ENCODE measurements at regions not wholly inside any gene's neighbourhood (a gene's known extent, or its start where the extent isn't known, plus 50 kb on each side); places are given as distances from the start of the nearest gene placed in this dataset.

GRCh38 chr3:160060409-160061027 is 71.9 kb downstream of the IL12A start:
- Histone ChIP-seq H3K4ac (replicated peaks; ENCODE audit: insufficient read length, low read depth, low read length) (no peak overlapping the region), H3K23ac (ENCODE audit: insufficient read length) (no peak overlapping the region), H4K20me1 (replicated peaks in 1 of 2; ENCODE audit: control insufficient read depth in 1 of 2, insufficient read depth in 2 of 2, low read length in 2 of 2) (no peaks in the 10 kb centered on the region), H3K4me2 (ENCODE audit: insufficient read depth in 1 of 2, low read depth in 2 of 2, low read length in 2 of 2) (no peak overlapping the region), H3K27me3 (replicated peaks in 1 of 4; ENCODE audit: control insufficient read depth in 3 of 4, extremely low read depth in 1 of 4, insufficient read depth in 3 of 4, low read length in 3 of 4) (no peaks in the 10 kb centered on the region), H3K18ac (ENCODE audit: extremely low read depth, low read length) (no peak overlapping the region), H2AK5ac (ENCODE audit: low read depth, low read length) (no peak overlapping the region), H2BK20ac (ENCODE audit: low read length) (no peak overlapping the region), H3K79me2 (ENCODE audit: control insufficient read depth in 1 of 2, insufficient read depth in 2 of 2, low read length in 2 of 2) (no peaks in the 10 kb centered on the region), H3K56ac (replicated peaks; ENCODE audit: insufficient read length, low read depth, low read length) (no peak overlapping the region), H3K9ac (replicated peaks in 1 of 4; ENCODE audit: extremely low read depth in 1 of 4, low read depth in 3 of 4, low read length in 3 of 4) (no peak overlapping the region), H3K79me1 (ENCODE audit: low read depth, low read length) (no peaks in the 10 kb centered on the region; the same call in 1 of the 2 replicates), H3K23me2 (ENCODE audit: low read depth, low read length) (no peaks in the 10 kb centered on the region), H4K91ac (replicated peaks; ENCODE audit: insufficient read length, low read length) (no peak overlapping the region), H3K36me3 (ENCODE audit: control insufficient read depth in 2 of 4, insufficient read depth in 4 of 4, low read length in 3 of 4) (no peaks in the 10 kb centered on the region), H2BK12ac (ENCODE audit: low read depth, low read length) (no peak overlapping the region), H3K4me1 (replicated peaks in 1 of 4; ENCODE audit: control insufficient read depth in 3 of 4, insufficient read depth in 4 of 4, low read length in 3 of 4) (no peaks in the 10 kb centered on the region), H2BK120ac (replicated peaks; ENCODE audit: low read depth, low read length) (no peak overlapping the region), H2BK5ac (ENCODE audit: low read depth, low read length) (no peak overlapping the region), H2BK15ac (ENCODE audit: low read length) (no peak overlapping the region), H3K4me3 (ENCODE audit: extremely low read depth in 1 of 4, insufficient read depth in 2 of 4, low read depth in 3 of 4, low read length in 4 of 4) (no peak overlapping the region), H3K9me3 (ENCODE audit: insufficient read depth in 2 of 2, low read depth in 1 of 2, low read length in 1 of 2) (peaks cover 0 to 7% of the 10 kb centered on the region in 2 experiments; a peak in 1 of 4 replicates), H4K8ac (ENCODE audit: extremely low read depth, insufficient read depth, low read length) (no peak overlapping the region; the same call in 1 of the 2 replicates), H3K27ac (ENCODE audit: low read depth, low read length) (no peak overlapping the region), H4K5ac (ENCODE audit: insufficient read length, low read depth, low read length) (no peak overlapping the region), H2AFZ (ENCODE audit: low read length) (no peak overlapping the region), H3K14ac (ENCODE audit: insufficient read length) (no peak overlapping the region)
- no peak for TF ChIP-seq EZH2 (IDR thresholded peaks at IDR 0.05; ENCODE audit: low read depth, low read length, severe bottlenecking)
- TF ChIP-seq TBP (IDR thresholded peaks at IDR 0.05; ENCODE audit: low read depth, low read length) = no peak
- TF ChIP-seq POU5F1 (IDR thresholded peaks at IDR 0.05; ENCODE audit: low read depth, low read length) = no peak
- no peak for TF ChIP-seq TAF1 (IDR thresholded peaks at IDR 0.05; ENCODE audit: low read depth, low read length)
- no peak for TF ChIP-seq KDM1A (IDR thresholded peaks at IDR 0.05; ENCODE audit: borderline replicate concordance, low read length)
- TF ChIP-seq CTBP2 (IDR thresholded peaks at IDR 0.05; ENCODE audit: borderline replicate concordance, insufficient read depth, insufficient read length, low read length) = no peak
- TF ChIP-seq POLR2AphosphoS5 (IDR thresholded peaks at IDR 0.05; ENCODE audit: low read depth, low read length) = no peak
- no peak for TF ChIP-seq RXRA (IDR thresholded peaks at IDR 0.05; ENCODE audit: insufficient read depth, low read depth, low read length)
- TF ChIP-seq CBX5 (IDR thresholded peaks at IDR 0.05; ENCODE audit: low read depth, low read length) = no peak
- POLR2A ChIA-PET (ENCODE audit: partially characterized antibody) = no interaction called here
- DNase-seq (ENCODE audit: low read depth in 1 of 2, low spot score in 2 of 2) (no peak), FAIRE-seq (no peak)
- 100% methylated on average over 9 of the region's 32 CpGs; no CpG with 5 or more reads in 1 of the 2 experiments for whole genome bisulfite sequencing, 2 experiments (ENCODE audit: extremely low coverage in 1 of 2, insufficient coverage in 1 of 2, insufficient read length in 1 of 2, insufficient replicate concordance in 2 of 2, low coverage in 1 of 2, low lambda C conversion rate in 2 of 2, missing lambda C conversion rate in 1 of 2)
- CTCF ChIA-PET (ENCODE audit: partially characterized antibody) = interaction anchor here (1.2 to 1.4 kb wide), 2 partner anchors 11 to 74 kb away, joined by 4 to 5 read pairs; no protein-coding TSS in a partner anchor

All from H1 (cell line).